Islet precursor cell (in vitro differentiated cells): ENCODE measurements at regions not wholly inside any gene's neighbourhood (a gene's known extent, or its start where the extent isn't known, plus 50 kb on each side); places are given as distances from the start of the nearest gene placed in this dataset.

Experiments
- DNase-seq: peaks from one replicate; pipeline ENCODE4 v3.0.0-alpha.2; 2018

GRCh38 chr3:96169111-96169766 lies 645.2 kb upstream of the EPHA6 start:
- DNase-seq: no peak

GRCh38 chr3:96172917-96173316 lies 641.5 kb upstream of the EPHA6 start:
- DNase-seq: no peak

DNA sequence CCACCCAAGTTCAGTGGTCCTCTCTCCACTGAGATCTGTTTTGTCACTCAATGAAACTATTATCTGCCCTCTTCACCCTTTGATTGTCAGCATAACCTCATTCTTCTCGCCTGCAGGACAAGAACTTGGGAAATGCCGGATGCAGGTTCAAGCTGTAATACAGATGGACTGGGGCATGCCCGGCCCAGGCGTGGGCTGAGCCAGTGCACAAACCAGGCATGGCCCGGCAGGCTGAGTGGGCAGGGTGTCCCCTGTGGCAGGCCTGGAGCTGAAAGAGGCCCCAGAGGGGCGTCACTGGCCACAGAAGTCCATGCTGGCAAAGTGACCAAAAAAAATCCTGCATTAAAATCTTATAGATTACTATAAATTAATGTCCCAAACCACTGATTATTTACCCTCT lies 638.9 kb upstream of the EPHA6 start:
- no peak for DNase-seq

DNA sequence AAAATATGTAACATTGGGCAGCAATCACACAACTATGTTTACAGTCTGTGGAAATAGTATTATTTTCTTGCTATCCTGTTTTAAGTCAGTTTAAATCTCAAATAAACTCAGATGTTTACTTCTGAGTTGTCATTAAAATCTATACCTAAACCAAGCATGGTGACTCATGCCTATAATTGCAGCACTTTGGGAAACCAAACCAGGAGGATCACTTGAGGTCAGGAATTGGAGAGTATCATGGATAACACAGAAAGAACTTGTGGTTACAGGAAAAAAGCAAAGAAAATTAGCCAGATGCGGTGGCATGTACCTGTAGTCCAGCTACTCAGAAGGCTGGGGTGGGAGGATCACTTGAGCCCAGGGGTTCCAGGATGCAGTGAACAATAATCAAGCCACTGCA lies 631.6 kb upstream of the EPHA6 start:
- no peak for DNase-seq

DNA sequence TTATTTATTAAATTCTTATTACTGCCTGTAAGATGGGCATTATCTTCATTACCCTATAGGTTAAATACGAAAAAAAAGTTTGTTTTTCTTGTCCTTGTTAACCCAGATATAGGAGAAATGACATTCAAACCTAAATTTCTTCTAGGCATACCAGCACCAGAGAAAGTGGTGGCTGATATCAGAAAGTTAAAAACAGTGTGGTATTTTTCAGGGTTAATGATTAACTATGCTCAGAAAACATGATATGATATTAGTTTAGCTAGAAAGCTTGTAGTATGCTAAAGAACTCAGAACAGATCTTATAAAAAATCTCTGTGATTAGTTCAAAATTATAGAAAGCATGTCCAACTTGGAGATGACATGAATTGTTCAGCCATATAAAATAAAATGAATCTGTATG lies 630.5 kb upstream of the EPHA6 start:
- DNase-seq: no peak

DNA sequence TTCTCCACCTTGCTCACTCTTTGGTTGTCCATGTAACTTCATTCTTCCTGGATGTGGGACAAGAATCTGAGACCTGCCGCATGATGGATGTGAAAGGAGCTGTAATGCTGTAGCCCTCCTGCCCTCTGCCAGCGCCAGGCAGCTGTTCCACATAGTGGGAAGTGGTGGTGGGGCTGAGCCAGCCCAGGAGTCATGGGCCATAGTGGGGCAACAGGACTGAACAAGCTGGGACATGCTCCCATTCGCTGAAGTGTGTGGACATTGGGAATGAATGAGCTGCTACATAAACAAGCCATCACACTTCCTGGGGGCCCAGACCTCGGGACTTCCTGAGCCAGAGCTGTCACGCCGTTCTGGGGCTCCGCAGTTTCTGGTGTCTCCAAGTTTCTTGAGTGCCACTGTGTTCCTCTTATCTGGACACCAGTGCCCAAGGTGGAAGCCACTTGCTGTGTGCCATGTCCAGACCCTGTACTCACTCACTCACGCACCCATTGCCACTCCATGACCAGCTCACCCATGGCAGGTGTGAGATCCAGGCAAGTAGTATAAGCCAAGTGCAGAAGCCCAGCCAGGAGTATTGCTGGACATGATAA lies 624.3 kb upstream of the EPHA6 start:
- no peak for DNase-seq

DNA sequence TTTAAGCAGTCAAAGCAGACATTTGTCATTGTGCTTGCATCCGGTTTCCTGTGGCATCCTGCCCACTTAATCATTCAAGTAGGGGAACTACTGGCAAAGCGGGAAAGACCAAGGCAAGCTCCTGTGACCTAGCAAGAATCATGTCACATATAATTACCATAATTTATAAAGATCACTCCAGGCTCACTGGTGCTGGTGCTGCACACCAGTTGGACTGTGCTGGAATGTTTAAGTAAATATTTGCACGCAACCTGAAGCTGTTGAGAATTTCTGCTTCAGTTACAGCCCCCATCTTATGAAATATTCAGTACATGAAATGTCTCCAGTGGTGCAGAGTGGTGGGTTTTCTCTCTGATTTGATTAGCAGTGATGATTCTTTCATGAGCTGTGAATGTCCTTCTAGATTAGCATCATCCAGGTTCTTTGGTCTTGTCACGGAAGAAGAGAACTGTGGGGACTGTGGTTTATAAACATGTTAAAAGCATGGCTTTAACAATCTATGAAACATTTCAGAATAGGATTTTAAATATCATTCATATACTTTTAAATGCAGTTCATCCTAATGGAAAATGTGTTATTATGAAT lies 621.3 kb upstream of the EPHA6 start:
- DNase-seq: no peak

DNA sequence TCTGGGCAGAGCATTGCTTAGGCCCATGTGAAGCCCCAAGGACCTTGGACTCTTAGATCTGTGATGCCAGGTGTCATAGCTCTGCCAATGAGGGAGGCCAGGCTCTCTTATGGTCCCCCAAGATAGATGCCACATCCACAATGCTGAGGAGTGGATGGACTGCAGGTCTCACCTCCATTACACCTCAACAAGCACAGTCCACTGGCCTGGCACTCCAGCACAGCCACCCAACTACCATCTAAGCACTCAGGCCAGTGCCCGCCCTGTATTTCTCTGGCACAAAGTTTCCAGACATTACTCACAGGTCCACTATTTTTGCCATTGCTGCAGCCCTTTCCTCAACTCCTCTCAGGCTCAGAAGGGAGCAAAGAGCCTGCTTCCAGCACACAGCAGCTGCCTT lies 613.5 kb upstream of the EPHA6 start:
- DNase-seq: no peak

DNA sequence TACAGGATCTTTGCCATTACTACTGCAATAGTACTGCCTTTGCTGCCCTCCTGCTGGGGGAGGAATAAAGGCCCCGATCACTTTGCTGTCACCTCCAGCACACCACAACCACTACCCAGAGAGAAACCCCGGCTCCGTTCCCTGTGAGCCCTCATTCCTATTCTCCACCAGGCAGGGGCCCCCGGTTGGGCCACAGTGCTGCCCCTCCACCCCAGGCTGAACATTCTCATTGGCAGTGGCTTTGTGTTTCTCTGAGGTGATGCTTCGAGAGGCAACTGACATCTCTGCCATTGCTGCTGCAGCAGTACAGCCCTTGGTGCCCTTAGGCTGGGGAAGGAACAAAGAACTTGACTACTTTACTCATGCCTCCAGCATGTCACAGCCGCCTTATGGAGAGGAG lies 612.9 kb upstream of the EPHA6 start:
- no peak for DNase-seq

- no peak for DNase-seq
Observed at GRCh38 chr3:96202181-96202580, 612.2 kb upstream of the EPHA6 start.

- no peak for DNase-seq
Observed at GRCh38 chr3:96209699-96210098, 604.7 kb upstream of the EPHA6 start.

DNA sequence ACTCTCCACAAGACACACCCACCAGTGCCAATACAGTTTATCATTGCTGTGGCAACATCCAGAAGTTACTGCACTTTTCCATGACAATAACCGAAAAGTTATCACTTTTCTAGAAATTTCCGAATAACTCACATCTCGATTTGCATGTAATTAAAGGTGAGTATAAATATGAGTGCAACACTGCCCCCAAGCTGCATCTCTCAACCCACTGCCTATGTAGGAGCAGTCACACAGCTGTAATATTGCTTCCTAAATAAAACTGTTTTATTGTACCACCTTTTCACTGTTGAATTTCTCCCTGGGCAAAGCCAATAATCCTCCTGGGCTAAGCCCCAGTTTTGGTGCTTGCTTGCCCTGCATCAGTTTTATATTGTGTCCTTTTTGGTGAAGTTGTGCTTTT lies 601.0 kb upstream of the EPHA6 start:
- no peak for DNase-seq

GRCh38 chr3:96214941-96215340 lies 599.5 kb upstream of the EPHA6 start:
- no peak for DNase-seq

DNA sequence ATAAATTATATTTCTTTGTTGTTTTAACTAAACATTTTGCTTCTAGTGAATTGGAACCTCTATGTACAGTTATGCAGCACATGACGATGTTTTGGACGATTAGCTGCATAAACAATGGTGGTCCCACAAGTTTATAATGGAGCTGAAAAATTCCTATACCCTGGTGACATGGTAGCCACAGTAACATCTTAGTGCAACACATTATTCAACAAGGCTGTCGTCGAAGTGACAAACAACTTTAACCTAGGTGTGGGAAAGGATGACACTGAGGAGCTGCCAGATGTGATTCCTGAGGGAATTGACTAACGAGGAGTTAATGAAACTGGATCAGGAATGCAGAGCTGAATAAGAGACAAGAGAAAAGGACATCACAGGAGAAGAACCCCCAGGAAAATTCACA lies 588.9 kb upstream of the EPHA6 start:
- DNase-seq: no peak

DNA sequence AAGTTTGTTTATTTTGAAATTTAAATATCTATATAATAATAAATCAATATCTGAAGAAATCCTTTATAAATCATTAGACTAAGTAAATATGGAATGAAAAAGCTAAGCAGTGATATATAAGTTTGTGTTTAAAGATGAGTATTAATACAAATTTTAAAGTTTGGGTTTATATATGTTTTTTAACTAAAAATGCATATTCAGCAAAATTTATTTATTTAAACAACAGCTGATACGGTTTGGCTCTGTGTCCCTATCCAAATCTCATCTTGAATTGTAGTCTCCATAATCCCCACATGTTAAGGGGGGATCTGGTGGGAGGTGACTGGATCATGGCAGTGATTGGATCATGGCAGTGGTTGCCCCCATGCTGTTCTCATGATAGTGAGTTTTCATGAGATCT lies 580.7 kb upstream of the EPHA6 start:
- no peak for DNase-seq

- no peak for DNase-seq
Observed at GRCh38 chr3:96236522-96236921, 577.9 kb upstream of the EPHA6 start.

- DNase-seq: no peak
Observed at GRCh38 chr3:96259299-96259698, 555.1 kb upstream of the EPHA6 start.

GRCh38 chr3:96264701-96265100 lies 549.7 kb upstream of the EPHA6 start:
- DNase-seq: no peak

- no peak for DNase-seq
Observed at GRCh38 chr3:96266395-96267190, 547.8 kb upstream of the EPHA6 start.

- no peak for DNase-seq
Observed at GRCh38 chr3:96267577-96267976, 546.8 kb upstream of the EPHA6 start.

DNA sequence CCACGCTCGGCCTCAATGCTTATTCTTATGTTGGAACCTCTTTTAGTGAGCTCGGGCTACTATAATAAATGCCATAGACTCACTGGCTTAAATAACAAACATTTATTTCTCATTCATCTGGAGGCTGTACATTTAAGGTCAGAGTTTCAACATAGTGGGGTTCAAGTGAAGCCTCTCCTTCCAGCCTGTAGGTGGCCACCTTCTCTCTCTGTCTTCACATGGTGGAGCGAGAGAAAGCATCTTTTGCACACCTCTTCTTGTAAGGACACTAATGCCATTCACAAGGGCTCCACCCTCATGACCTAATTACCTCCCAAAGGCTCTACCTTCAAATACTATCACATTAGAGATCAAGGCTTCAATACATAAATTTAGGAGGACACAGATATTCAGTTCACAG lies 520.3 kb upstream of the EPHA6 start:
- DNase-seq: no peak

DNA sequence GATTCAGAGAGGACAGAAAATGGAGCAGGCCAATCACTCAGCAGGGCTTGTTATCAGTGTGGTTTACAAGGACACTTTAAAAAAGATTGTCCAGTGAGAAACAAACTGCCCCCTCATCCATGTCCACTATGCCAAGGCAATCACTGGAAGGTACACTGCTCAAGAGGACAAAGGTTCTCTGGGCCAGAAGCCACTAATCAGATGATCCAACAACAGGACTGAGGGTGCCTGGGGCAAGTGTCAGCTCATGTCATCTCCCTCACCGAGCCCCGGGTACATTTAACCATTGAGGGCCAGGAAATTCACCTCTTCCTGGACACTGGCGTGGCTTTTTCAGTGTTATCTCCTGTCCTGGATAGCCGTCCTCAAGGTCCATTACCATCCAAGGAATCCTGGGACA lies 513.7 kb upstream of the EPHA6 start:
- DNase-seq: no peak

- no peak for DNase-seq
Observed at GRCh38 chr3:96319166-96319565, 495.2 kb upstream of the EPHA6 start.

DNA sequence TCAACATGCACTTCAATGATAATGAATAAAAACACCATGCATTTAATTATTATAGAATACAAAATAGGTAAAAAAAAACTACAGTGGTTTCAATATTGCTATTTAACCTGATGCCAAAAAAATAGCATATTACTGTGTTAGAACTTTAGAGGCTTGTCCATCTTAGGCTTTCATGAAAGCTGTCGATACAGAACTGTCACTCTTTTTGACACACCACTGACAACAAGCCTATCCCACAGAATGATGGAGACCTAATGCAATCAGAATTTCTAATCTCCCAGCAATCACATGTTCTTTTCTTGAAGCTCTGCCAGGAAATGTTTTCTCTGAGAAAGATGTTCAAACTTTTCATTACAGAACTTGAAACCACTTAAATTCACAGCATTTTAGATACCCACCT lies 490.3 kb upstream of the EPHA6 start:
- DNase-seq: no peak
